Kidney tubule cell (primary cell): ENCODE measurements at regions not wholly inside any gene's neighbourhood (a gene's known extent, or its start where the extent isn't known, plus 50 kb on each side); places are given as distances from the start of the nearest gene placed in this dataset.

ENCODE experiments used
- DNase-seq: peaks from one replicate; pipeline ENCODE4 v3.0.0-alpha.2; 2018; ENCODE audit warnings: low spot score

DNA sequence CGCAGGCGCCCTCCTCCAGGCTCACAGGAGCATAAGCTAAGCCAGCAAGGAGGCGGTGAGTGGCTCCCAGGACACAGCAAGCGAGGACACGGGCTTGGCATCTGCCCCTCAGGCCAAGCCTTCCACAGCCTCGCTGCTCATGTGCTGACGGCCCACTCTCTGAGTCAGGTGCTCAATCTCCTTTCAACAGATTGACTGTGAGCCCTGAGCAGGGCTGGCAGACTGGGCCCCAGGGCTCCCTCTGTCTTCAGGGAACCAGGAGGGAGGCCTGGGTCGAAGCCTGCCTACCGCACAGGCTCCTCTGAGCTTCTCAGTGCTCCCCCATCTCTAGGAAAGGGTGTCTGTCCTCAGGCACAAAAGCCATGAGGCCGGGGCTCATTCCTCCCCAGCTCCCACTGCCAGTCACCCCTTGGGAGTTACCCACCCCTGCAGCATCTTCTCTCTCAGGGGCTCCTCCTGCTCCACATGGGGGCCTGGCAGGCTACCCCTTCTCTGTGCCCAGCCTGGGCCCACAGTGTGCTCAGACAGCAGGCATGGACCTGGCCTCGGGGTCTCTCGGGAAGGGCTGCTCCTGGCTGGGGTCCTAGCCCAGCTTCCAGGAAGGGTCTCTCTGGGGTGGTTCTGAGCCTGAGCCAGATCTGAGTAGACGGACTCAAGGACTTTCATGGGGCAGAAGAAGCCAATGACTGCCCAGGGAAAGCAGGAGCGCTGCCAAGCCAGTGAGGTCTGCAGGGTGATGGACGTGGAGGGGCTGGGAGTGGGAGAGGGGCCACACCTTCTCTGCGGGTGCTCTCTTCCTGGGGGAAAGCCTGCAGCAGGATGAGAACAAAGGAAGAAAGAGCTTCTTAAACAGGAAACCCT lies 138.0 kb upstream of the GPC1 start:
- no peak for DNase-seq

DNA sequence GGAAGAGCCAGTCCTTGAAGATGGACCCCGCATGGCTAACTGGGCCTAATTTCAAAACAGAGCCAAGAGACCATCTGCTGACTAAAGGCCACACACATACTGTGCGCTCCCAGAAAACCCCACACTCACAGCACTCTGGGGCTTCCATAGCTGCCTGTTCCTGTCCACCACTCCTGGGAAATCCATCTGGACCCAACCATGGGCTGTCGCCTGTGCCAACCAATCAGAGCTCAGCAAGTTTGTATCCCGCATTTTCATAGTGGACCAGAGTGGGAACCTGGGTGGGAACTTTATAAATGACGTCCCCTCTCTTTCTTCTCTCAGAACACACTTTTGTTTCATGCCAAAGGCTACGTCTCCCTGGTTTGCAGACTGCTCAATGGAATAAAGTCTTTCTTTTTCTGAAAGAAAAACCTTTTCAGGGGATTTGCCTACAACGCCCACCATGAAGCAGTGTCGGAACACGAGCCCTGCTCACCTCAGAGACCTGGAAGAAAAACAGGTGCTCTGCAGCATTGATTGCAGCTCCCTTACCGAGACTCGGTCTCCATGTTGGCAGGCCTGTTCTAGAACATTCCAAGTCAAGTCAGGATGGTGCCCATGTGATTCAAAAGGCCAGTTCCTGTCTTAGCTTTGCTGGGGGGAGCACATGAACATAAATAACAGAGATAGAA lies 137.2 kb upstream of the GPC1 start:
- DNase-seq: no peak

DNA sequence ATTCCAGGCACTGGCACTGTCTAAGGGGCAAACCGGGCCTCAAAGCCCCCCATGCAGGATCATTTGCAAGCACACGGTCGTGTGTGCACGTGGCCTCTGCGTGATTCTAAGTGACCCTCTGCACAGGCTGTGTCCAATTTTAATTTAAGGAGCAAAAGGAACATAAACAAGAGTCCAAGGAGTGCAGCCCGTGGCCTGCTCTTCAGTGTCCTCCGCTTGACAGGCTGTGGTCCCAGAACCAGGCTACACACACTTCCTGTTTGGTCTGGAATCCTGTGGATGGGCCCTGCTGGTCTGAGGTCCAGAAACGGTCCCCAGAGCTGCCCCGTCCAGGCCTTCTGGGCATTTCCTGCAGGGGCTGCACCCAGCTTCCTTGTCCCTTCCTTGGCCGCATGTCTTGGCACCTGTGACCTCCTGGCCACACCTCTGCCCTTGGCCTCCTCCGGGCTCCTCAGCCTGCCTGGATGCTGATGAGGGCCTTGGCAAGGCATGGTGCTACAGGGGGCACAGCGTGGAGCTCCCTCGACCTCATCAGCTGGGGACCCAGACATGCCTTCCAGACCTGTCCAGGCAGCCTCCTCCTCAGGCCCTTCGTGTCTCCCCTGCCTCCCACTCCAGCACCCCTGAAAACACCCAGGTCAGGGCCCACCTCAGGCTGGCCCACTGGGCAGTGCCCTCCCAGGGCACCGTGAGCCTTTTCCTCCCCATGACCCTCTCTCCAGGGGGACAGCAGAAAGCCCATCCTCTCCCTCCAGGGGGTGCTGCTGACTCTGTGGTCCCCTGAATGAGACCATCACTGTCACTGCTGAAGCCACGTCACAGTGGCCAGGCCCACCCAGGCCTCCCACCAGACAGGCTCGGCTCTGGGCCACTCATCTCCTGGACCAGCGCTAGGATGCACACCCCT lies 136.4 kb upstream of the GPC1 start:
- no peak for DNase-seq

DNA sequence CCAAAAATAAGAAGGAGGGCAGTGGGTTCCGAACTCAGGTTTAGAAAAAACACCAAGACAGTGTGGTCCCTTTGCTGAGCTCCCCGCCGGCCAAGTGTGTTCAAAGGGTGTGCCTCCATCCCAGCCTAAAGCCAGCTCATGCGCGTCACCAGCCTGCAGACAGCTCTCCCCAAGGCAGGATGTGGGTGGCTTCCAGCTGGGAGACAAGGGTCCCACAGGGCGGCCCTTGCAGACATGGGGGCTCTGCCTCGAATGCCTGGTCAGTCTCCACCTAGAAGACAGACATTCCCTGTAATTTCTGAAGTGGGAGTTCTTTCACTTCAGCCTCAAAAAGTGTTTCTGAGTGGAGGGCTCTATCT lies 135.8 kb upstream of the GPC1 start:
- no peak for DNase-seq

DNA sequence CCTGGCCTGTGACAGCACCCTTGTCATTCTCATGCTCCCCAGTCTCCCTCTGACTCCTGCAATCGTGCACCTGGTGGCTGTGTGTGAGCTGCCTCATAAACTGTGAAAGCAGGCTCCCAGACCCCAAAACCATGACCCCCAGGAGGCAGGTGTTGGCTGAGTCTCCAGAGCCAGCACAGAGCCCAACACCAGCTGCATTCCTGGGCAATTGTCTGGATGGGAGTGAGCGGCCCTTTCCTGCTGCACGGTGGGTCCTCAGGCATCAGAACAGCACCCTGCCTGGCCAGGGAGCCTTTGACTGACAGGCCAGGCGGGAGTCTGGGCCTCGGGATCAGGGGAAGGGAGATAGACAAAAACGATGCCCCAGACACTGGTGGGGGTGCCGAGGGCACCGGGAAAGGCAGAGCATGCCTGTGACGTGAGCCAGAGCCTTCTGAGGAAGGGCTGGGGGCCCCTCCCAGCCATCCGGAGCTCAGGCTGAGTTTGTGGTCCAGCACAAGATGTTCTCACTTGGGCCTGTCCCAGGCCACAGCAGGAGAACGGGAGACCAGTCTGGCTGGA lies 135.1 kb upstream of the GPC1 start:
- no peak for DNase-seq

DNA sequence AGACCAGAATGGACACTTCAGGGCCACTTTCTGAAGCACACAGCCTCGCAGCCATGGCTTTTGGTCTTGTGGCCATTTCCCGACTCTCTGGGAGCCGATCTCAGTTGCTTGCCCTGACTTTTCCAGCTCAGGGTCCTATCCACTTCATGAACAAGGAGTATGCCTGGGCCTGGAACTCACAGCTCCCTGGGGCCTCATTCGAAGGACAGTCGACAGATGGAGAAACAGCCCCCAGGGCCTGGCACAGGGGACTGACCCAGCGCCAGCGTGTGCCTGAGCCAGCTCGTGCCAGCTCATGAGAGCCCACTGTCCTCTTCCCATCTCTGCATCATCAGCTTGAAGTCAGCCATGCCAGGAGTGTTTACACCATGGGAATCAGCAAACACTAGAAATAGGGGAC lies 134.6 kb upstream of the GPC1 start:
- DNase-seq: no peak

DNA sequence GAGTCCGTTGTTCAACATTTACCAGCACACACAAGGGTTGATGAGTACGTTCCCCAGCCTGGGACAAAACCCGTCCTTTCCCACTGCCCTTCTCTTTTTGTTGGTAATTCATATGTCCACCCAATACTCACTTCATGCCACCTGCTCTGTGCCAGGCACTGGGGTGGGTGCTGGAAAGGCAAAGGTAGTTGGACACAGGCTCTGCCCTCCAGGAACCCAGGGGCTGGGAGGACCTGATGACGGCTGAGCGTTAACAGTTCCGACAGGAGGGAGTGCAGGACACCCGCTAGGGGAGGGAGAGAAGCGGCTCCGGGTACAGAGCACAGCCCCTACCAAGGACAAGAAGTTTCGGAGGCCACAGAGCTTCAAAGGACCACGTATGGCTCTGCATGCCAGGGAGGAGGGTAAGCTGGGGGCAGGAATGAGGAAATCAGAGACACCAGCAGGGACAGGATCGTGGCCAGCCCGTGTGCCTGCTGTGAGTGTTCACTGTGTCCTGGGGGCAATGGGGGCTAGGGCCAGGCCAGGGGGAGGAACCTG lies 134.1 kb upstream of the GPC1 start:
- DNase-seq: no peak

DNA sequence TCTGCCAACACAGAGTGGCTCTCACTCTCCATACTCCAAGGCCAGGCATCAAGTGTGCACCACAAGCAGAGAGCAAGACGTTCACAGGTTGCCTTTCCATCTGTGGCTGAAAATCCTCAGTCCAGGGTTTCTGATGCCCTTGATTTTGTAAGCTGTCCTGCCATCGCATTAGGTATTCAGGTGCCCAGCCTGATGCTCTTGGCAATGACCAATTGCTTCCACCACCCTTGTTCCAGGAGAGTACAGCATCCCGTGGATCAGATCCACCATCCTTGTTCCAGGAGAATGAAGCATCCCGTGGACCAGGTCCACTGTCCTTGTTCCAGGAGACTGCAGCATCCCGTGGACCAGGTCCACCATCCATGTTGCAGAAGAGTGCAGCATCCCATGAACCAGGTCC lies 133.4 kb upstream of the GPC1 start:
- DNase-seq: no peak

DNA sequence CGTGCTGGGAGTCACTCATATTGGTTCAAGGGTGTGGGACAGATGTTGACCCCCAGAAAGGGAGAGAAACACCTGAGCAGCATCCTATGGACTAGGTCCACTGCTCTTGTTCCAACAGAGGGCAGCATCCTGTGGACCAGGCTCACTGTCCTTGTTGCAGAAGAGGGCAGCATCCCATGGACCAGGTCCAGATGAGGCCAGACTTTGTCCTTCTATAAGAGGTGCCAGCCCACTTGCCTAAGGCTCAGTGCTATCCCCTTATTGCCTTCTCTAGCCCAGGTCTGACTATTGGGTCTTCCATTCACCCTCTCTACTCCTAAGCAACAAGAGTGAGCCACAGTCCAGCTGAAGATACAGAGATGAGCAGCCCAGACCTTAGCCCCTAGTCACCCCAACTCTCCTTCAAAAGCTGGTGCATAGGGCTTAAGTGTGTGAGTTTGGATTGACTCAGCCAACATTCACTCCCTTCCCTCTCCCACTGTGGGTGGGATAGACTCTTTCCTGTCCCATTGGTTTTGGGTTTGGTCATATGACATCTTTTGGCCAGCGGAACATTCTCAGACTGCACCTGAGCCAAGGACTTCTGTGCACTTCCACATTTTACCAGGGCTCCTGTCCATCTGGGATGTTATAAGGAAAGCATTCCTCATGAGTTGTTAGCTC lies 132.4 kb upstream of the GPC1 start:
- no peak for DNase-seq

DNA sequence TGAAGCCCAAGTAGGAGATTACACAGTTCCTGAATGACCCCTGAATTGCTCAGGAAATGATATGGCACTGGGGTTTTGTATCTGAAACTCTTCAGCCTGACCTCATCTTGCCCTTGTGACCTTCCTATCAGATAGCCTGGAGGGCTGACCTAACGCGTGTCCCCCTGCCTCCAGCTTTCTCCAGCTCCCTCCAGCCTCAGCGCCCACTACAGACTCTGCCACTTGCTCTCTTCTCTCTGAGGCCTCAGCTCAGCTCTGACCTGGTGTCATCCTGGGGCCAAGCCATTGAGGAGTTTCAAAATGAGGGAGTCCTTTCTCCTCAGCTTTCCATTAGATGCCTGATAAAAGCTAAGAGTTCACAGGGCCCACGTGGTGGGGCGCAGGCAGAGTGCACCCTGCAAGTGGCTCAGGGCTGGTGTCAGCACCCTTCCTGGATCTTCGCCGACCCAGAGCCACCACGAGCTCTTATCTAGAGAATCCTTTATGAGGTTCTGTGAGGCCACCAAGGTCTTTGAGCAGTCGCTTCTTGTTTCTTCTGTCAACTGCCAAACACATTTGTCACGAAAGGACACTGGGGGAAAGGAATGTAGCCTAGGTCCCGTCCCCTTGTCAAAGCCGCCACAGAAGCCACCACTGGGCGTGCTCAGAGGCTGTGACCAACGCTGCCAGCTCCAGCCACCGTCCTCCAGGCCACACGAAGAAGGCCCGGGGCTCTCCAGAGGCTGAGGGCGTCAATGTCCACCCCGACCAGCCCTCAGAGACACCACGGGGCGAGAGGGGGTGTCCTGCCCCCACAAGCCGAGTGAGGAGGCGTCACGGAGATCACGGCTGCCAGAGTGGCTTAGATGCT lies 131.3 kb upstream of the GPC1 start:
- no peak for DNase-seq

DNA sequence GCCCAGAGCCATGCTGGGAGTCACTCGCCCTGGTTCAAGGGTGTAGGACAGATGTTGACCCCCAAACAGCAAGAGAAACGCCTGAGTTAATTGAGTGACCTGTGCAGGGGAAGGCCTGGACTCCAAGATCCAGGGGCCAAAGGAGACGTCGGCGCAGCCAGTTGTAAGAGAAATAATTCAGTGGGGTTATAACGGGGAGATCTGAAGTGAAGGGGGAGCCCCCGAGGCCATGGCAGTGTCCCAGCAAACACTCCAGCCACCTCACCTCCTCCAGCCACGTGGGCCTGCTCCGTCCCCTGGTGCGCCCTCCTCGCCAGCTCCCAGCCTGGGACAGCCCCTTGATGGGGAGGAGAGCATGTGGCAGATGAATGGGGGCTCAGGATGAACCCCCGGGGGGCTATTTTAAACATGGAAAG lies 130.7 kb upstream of the GPC1 start:
- no peak for DNase-seq

DNA sequence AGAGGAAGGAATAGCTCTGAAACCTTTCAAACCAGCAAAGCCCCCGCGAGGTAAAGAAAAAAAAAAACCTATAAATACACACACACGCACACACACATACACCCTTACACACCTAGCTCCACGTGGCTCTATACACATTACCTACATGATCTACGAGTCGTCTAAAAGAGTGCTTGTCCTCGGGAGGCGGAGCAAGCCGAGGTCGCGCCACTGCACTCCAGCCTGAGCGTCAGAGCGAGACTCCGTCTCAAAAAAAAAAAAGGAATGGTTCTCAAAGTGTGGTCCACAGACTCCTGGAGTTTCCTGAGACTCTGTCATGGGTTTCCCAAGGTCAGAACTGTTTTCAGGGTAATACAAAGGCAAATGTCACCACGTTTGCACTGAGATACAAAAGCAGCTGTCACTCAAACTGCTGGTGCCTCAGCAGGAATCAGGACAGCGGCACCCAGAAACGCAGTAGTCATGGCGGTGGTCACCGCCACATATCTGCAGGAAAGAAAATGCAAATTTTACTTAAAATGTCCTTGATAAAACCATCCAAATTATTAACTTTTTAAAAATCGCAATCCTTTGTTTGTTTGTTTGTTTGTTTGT lies 130.0 kb upstream of the GPC1 start:
- no peak for DNase-seq

DNA sequence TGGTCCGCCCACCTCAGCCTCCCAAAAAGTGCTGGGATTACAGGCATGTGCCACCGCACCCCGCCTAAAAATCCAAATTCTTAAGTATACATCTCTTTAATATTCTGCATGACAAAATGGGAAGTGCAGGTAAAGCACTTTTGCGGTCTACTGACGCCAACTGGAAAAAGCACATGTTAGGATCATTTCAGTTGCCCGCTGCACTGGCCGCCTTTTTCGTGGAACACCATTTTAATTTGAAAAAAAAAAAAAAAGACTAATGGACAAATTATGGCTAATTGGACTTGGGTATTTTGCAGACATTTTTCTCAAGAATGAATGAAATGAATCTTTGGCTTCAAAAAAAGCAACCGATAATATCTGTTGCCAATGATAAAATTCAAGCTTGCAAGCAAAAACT lies 129.3 kb upstream of the GPC1 start:
- no peak for DNase-seq

DNA sequence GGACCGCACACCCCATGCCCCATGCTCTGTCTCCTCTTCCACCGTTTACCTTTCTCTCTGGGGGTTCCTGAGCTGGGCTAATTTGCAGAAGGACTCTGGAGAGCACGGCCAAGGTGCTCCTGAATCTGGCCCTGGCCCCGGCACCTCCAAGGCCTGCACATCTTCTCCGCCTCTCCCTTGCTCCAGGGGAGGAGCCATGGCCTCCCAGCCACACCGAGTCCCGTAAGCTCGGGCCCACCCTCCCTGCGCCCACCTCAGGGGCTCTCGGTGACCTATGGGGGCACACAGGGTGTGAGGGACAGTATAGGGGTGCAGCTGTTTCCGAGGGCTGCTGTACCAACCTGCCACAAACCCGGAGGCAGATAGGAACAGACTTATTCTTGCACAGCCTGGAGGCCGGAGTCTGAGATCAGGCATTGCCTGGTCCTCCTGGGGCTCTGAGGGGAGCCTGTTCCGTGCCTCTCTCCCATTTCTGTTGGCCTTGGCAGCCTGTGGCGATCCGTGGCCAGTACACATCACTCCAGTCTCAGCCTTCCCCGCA lies 127.3 kb upstream of the GPC1 start:
- no peak for DNase-seq

DNA sequence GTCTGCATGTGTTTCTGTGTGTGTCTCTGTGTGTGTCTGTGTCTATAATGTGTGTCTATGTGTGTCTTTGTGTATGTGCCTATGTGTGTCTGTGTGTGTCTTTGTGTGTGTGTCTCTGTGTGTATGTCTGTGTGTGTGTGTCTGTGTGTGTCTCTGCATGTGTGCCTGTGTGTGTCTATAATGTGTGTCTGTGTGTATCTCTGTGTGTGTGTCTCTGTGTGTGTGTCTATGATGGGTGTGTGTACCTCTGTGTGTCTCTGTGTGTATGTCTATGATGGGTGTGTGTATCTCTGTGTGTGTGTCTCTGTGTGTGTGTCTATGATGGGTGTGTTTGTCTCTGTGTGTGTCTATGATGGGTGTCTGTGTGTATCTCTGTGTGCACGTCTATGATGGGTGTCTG lies 126.2 kb upstream of the GPC1 start:
- DNase-seq: no peak

DNA sequence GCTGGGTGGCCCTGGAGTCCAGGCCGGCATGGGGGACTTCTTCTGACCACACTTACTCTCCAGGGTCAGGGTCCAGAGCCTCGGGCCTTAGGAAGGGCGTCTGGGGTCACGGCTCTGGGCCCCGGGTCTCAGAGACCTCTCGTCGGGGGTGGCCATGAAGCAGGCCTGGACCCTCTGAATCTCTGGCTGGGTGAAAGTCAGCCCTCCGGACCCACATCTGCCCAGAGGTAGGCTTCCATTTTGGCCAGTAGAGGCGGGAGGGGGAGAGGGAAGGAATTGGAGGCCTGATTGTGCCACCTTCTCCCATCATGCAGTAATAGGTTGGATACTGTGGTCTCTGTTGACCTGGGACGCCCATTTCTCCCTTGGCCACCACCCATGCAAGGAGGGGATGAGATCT lies 125.3 kb upstream of the GPC1 start:
- no peak for DNase-seq

DNA sequence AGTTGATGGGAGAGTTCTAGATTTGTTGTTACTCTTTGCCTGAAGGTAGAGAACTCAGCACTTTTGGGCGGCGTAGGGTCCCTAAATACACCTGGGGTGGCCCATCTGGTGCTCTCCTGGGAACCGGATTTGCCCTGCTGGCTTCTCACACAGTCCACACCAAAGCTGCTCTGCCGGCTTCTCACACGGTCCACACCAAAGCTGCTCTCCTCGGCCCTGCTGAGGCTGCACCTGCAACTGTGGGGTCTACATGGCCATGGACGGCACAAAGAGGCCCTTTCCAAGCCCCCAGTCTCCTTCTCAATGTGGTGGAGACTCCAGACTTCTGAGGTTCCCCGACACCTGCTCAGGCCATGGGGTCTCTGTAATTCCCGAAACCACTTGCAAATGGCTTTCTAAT lies 124.8 kb upstream of the GPC1 start:
- no peak for DNase-seq

DNA sequence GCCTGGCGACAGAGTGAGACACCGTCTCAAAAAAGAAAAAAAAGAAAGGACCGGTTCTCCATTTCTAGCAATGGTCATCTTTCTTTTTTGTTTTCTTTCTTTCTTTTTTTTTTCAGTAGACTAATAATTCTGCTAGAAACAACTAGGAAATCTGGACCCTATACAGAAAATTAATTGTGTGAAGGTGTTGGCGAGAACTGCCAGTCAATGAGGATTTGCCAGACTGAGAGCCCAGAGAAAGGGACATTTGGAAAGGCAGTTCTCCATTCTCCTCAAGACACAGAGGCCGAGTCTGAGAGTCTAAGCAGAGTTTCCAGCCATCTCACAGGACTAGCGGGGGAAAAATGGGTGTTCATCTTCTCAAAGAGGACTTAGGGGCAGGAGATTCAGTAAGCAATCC lies 123.6 kb upstream of the GPC1 start:
- DNase-seq: no peak

DNA sequence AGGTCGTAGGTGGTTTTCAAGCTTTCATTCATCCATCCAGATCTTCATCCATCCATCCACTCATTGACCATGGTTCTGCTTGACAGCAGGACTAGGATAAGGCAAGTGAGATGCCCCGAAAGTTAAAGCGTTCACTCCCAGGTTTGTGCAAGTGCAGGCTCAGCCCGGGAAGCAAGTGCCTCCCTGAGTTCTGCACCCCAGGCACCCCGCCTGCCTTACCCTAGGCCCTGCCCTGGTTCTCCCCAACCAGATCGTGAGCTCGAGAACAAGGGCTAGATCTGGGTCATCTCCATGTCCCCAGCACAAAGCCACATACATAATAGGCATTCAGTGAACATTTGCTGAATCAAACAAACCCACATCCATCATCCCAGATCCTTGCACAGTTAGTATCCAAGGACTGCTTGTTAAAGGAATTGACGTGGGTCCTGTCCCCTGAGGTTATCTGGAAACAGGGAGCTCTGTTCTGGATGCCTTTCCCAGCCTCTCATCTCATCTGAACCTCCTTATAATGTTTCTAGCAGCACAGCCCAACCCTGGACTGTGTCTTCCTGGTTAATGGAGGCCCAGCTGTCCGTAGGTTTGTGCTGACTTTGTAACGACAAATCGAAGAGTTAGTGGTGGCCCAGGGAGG lies 116.1 kb upstream of the GPC1 start:
- no peak for DNase-seq

DNA sequence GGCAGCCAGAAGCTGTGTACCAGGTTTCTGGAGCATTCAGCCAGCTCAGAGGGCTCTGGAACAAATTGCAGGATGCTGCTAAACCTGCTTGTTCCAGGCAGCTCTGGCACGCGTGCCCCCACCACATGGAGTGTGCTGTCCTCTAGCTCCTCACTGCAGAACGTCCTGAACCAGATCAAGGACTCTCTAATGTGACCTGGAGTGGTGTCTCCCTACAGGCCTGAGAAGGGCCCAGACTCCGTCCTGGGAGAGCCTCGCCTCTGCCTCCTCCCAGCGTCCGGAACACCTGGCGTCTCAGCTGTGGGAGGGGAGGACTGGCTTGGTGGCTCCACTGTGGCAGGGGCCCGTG lies 115.6 kb upstream of the GPC1 start:
- no peak for DNase-seq
